Heart right ventricle (tissue), 16 donors: ENCODE measurements at regions not wholly inside any gene's neighbourhood (a gene's known extent, or its start where the extent isn't known, plus 50 kb on each side); places are given as distances from the start of the nearest gene placed in this dataset.
"Not testable (repeated sequence)": the region's sequence is repeated elsewhere in the genome, so short reads cannot be mapped to it uniquely, and the experiment has no call there.

ENCODE experiments used
- ATAC-seq, 8 donors: fragments of 200-7000 bp; cut with Tn5 transposase; one replicate each; pipeline ENCODE4 v1.9.1; 2020; ENCODE audit warnings: mild to moderate bottlenecking in 8 of 8, moderate library complexity in 8 of 8, moderate number of reproducible peaks in 1 of 8
- DNase-seq, 2 donors: peaks; one replicate each; pipeline ENCODE4 v3.0.0-alpha.2; 2020
- H3K27ac ChIP-seq, 10 donors: fragments of 200-600 bp; sonication (generic) in 2 of 10; one replicate each; pipeline versions ENCODE4 v1.5.0 to v1.8.0; 2020 to 2022; ENCODE audit warnings: mild to moderate bottlenecking in 3 of 10
- H3K27me3 ChIP-seq, 7 donors: fragments of 200-600 bp; one replicate each; pipeline ENCODE4 v1.8.0; 2021 to 2022; ENCODE audit warnings: mild to moderate bottlenecking in 2 of 7
- H3K36me3 ChIP-seq, 9 donors: fragments of 200-600 bp; sonication (generic) in 1 of 9; one replicate each; pipeline versions ENCODE4 v1.5.0 to v1.8.0; 2020 to 2022; ENCODE audit warnings: mild to moderate bottlenecking in 2 of 9
- H3K4me1 ChIP-seq, 9 donors: fragments of 200-600 bp; sonication (generic) in 1 of 9; one replicate each; pipeline versions ENCODE4 v1.5.0 to v1.8.0; 2020 to 2022; ENCODE audit warnings: mild to moderate bottlenecking in 4 of 9
- H3K4me3 ChIP-seq, 10 donors: fragments of 200-600 bp; sonication (generic) in 2 of 10; one replicate each; pipeline versions ENCODE4 v1.5.0 to v1.8.0; 2020 to 2022; ENCODE audit warnings: mild to moderate bottlenecking in 7 of 10, moderate library complexity in 2 of 10
- H3K9me3 ChIP-seq, 11 donors: fragments of 200-600 bp in 10 of 11; sonication (generic) in 2 of 11; one replicate each; pipeline versions ENCODE4 v1.5.0 to v1.8.0; 2013 to 2022; ENCODE audit warnings: mild to moderate bottlenecking in 2 of 11, control low read depth in 1 of 11, moderate library complexity in 1 of 11
- WGBS, 2 donors: extraction: QIAGEN DNeasy Blood & Tissue Kit; methylation state at CpG; one replicate each; pipeline ENCODE4 v1.1.7; 2013; ENCODE audit warnings: inconsistent platforms in 1 of 2; 5-methylcytosine and 5-hydroxymethylcytosine counted together
- intact Hi-C, 10 donors: fragments of 100-400 bp; cut with DNase I; formaldehyde crosslinking; loops; one replicate each; pipeline versions ENCODE4 v1.11.1 to v1.14.2; 2022
- TF ChIP-seq, protein P1 (sequence below), 9 donors: fragments of 200-600 bp; sonication (generic) in 2 of 9; IDR thresholded peaks; one replicate each; pipeline versions ENCODE4 v1.5.0 to v1.8.0; 2021 to 2022; ENCODE audit warnings: antibody characterized with exemption in 9 of 9, mild to moderate bottlenecking in 5 of 9, moderate library complexity in 1 of 9
- donor health status: Arrhythmogenic right ventricular cardiomyopathy.
- donor health status: ischemic (EF 13 %, LVEDD 7.1; RV severe dilation, severe dysfunction).
- donor health status: healthy with polysubstance abuse.
- donor health status: DM: no; HTN: yes; CAD: no.
- donor health status: DM: no; HTN: no; CAD: no.
- donor health status: ischemic (EF 25% LVEDD 6.9; RV normal size, moderate dysfunction).
- donor health status: ischemic (EF 25% LVEDD 5.7; RV mildly dilated, moderate dysfunction).
- donor health status: healthy.
- donor health status: DM: yes; HTN: yes; CAD: no.
- donor health status: Ischemic cardiomyopathy.
- donor health status: ischemic (EF 35%, LVEDD 5.7; RV mildly dilated, moderate dysfunction).
- donor health status: nonischemic (EF 11% LVEDD 7.7; RV severe dilation, severe dysfunction).
- donor health status: DM: yes; HTN: yes; CAD: no.
- donor health status: PGD.
- donor health status: ischemic (EF 29% LVEDD 5.4; RV normal size, mild dysfunction).
- donor health status: nonischemic (EF 23%, LVEDD 6.1; RV moderate dilation, normal function).

DNA sequence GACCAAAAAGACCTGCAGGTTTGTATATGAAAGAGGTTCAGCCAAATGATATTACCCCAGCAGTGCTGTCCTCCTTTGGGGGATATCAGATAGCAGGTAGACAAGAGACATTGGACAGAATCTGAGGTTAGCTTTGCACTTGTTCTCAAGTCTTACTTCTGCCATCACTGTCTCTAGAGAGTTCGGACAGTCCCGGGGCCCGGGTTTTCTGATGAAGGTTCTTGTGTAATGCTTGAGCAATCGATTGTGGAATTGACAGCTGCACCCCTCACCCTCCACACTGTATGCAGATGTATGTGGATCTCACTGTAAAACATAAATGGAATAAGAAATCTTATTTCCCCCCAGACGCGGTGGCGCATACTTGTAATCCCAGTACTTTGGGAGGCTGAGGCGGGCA is 56.2 kb upstream of the MORC3 start:
- Histone ChIP-seq H3K36me3 (peaks cover 0 to 73% (median 8%) of the 10 kb centered on the region in 9 donors), H3K27me3 (no peaks in the 10 kb centered on the region), H3K27ac (no peak overlapping the region), H3K4me1 (peaks cover 0 to 10% (median 0%) of the 10 kb centered on the region in 9 donors), H3K9me3 (no peaks in the 10 kb centered on the region), H3K4me3 (no peak overlapping the region)
- 95 to 96% methylated on average over 8 of the region's 8 CpGs for whole genome bisulfite sequencing, 2 donors
- intact Hi-C loops, result loop anchor here in 3 of 10 donors (5.0 to 10.0 kb wide), 3 partner anchors 51 to 119 kb away; partner anchors contain the start of gene MORC3 (in 2 of the 3)
- TF ChIP-seq, protein P1, sequence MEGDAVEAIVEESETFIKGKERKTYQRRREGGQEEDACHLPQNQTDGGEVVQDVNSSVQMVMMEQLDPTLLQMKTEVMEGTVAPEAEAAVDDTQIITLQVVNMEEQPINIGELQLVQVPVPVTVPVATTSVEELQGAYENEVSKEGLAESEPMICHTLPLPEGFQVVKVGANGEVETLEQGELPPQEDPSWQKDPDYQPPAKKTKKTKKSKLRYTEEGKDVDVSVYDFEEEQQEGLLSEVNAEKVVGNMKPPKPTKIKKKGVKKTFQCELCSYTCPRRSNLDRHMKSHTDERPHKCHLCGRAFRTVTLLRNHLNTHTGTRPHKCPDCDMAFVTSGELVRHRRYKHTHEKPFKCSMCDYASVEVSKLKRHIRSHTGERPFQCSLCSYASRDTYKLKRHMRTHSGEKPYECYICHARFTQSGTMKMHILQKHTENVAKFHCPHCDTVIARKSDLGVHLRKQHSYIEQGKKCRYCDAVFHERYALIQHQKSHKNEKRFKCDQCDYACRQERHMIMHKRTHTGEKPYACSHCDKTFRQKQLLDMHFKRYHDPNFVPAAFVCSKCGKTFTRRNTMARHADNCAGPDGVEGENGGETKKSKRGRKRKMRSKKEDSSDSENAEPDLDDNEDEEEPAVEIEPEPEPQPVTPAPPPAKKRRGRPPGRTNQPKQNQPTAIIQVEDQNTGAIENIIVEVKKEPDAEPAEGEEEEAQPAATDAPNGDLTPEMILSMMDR (IDR thresholded peaks at IDR 0.05), result no peak
- no peak for DNase-seq
- no peak for ATAC-seq

DNA sequence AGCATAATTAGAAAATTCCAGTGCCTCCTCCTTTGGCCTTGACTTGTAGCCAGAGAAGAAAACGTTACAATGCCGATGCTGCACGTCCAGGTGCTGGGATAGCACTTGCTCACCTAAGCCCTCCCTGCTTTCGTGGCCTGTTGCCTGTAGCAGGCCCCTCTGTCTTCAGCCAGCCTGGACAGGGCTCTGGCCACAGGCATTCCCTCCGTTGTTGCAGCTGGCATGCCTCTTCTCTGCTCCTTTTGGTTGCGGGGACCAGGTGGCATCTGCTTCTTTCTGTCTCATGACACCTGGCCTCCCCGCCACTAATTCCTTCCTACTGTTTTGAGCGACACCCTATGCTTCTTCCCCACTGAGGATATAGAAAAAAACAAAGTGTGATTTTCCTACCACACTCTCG is 54.6 kb upstream of the MORC3 start:
- no peaks in the 10 kb centered on the region for H3K27me3 ChIP-seq
- no peak overlapping the region for H3K4me3 ChIP-seq
- H3K4me1 ChIP-seq, result peaks cover 0 to 5% (median 0%) of the 10 kb centered on the region in 9 donors
- WGBS, 2 donors, result 93 to 95% methylated on average over 9 of the region's 9 CpGs
- intact Hi-C loops, result loop anchor here in 1 of 10 donors (10.0 kb wide), 2 partner anchors 49 to 121 kb away; no protein-coding TSS in a partner anchor
- no peak overlapping the region for H3K27ac ChIP-seq
- TF ChIP-seq, protein P1 (IDR thresholded peaks at IDR 0.05), result no peak
- peaks cover 0 to 86% (median 8%) of the 10 kb centered on the region in 9 donors for H3K36me3 ChIP-seq
- no peak for DNase-seq
- no peaks in the 10 kb centered on the region for H3K9me3 ChIP-seq
- no peak for ATAC-seq

DNA sequence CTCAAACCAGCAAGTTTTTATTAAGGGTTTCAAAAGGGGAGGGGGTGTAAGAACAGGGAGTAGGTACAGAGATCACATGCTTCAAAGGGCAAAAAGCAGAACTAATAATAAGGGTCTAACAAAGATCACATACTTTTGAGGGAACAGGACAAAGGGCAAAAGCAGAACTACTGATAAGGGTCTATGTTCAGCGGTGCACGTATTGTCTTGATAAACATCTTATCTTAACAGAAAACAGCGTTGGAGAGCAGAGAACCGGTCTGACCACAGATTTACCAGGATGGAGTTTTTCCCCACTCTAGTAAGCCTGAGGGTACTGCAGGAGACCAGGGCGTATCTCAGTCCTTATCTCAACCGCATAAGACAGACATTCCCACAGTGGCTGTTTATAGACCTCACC is 52.2 kb upstream of the MORC3 start:
- H3K9me3 ChIP-seq, H3K27ac ChIP-seq, DNase-seq, ATAC-seq, H3K4me1 ChIP-seq, H3K4me3 ChIP-seq, H3K27me3 ChIP-seq: not testable (repeated sequence)
- H3K36me3 ChIP-seq, result peaks cover 0 to 89% (median 8%) of the 10 kb centered on the region in 9 donors
- WGBS, 2 donors, result 75% methylated on average over 6 of the region's 6 CpGs
- intact Hi-C loops, result loop anchor here in 1 of 10 donors (10.0 kb wide), 2 partner anchors 47 to 123 kb away; no protein-coding TSS in a partner anchor

DNA sequence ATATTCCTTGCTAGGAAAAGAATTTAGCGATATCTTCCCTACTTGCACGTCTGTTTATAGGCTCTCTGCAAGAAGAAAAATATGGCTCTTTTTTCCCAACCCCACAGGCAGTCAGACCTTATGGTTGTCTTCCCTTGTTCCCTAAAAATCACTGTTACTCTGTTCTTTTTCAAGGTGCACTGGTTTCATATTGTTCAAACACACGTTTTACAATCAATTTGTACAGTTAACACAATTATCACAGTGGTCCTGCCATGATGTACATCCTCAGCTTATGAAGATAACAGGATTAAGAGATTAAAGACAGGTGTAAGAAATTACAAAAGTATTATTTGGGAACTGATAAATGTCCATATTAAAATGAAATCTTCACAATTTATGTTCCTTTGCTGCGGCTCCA is 51.7 kb upstream of the MORC3 start:
- not testable (repeated sequence) for DNase-seq, ATAC-seq, H3K27me3 ChIP-seq, H3K9me3 ChIP-seq, H3K27ac ChIP-seq, H3K4me1 ChIP-seq, H3K4me3 ChIP-seq
- WGBS, 2 donors, result 92 to 96% methylated on average over 4 of the region's 4 CpGs
- peaks cover 0 to 88% (median 8%) of the 10 kb centered on the region in 9 donors for H3K36me3 ChIP-seq
- intact Hi-C loops, result loop anchor here in 1 of 10 donors (10.0 kb wide), 2 partner anchors 47 to 123 kb away; no protein-coding TSS in a partner anchor
